Right lobe of liver (tissue), 6 donors: ENCODE measurements at regions not wholly inside any gene's neighbourhood (a gene's known extent, or its start where the extent isn't known, plus 50 kb on each side); places are given as distances from the start of the nearest gene placed in this dataset.

ENCODE experiments used
- ATAC-seq, 4 donors: fragments of 200-7000 bp; cut with Tn5 transposase; one replicate each; pipeline ENCODE4 v1.9.1; 2020; ENCODE audit warnings: mild to moderate bottlenecking in 4 of 4, moderate library complexity in 4 of 4
- DNase-seq, 3 donors: peaks; one replicate each; pipeline ENCODE4 v3.0.0-alpha.2; 2020
- H3K27ac ChIP-seq, 3 donors: fragments of 200-600 bp; one replicate each; pipeline ENCODE4 v1.8.0; 2022
- H3K27me3 ChIP-seq, 2 donors: fragments of 200-600 bp; one replicate each; pipeline ENCODE4 v1.8.0; 2022
- H3K36me3 ChIP-seq, 4 donors: fragments of 200-600 bp; sonication (generic) in 1 of 4; one replicate each; pipeline versions ENCODE4 v1.5.1 to v1.8.0; 2017 to 2022; ENCODE audit warnings: control low read depth in 1 of 4
- H3K4me1 ChIP-seq, 4 donors: fragments of 200-600 bp; sonication (generic) in 1 of 4; one replicate each; pipeline versions ENCODE4 v1.5.1 to v1.8.0; 2017 to 2022; ENCODE audit warnings: control low read depth in 1 of 4
- H3K4me3 ChIP-seq, 3 donors: fragments of 200-600 bp; one replicate each; pipeline ENCODE4 v1.8.0; 2022
- H3K9me3 ChIP-seq, 4 donors: fragments of 200-600 bp; sonication (generic) in 1 of 4; one replicate each; pipeline versions ENCODE4 v1.5.1 to v1.8.0; 2017 to 2022; ENCODE audit warnings: control low read depth in 1 of 4
- POLR2A ChIP-seq: fragments of 450-650 bp; IDR thresholded peaks from one replicate; pipeline ENCODE4 v1.6.1; 2017; ENCODE audit warnings: antibody characterized with exemption, mild to moderate bottlenecking
- WGBS: methylation state at CpG from one replicate; pipeline ENCODE4 v1.1.6; 2018; ENCODE audit warnings: low coverage, low lambda C conversion rate; ENCODE audit not compliant: insufficient coverage; ENCODE audit errors: missing lambda C conversion rate; 5-methylcytosine and 5-hydroxymethylcytosine counted together
- intact Hi-C, 2 donors: fragments of 100-400 bp; cut with DNase I; formaldehyde crosslinking; loops; one replicate each; pipeline versions ENCODE4 v1.11.2 to v1.14.1; 2022
- TF ChIP-seq, protein P1 (sequence below), 4 donors: fragments of 200-600 bp in 3 of 4; fragments of 450-650 bp in 1 of 4; IDR thresholded peaks; one replicate each; pipeline versions ENCODE4 v1.5.1 to v1.8.0; 2016 to 2022; ENCODE audit warnings: antibody characterized with exemption in 4 of 4, mild to moderate bottlenecking in 2 of 4
- donor health status: DM: no; HTN: yes; CAD: no.
- donor health status: DM: no; HTN: no; CAD: no.
- donor health status: DM: no; HTN: no; CAD: no.
- donor health status: DM: no; HTN: yes; CAD: no.
- donor health status: DM: no; HTN: yes; CAD: no.

DNA sequence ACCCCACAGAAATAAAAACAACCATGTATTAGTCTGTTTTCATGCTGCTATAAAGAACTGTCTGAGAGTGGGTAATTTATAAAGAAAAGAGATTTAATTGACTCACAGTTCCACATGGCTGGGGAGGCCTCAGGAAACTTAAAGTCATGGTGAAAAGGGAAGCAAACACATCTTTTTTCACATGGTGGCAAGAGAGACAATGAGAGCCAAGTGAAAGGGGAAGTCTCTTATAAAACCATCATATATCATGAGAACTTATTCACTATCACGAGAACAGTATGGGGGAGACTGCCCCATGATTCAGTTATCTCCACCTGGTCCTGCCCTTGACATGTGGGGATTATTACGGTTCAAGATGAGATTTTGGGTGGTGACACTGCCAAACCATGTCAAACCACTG, 141.5 kb downstream of the ZMAT3 start:
- no peaks in the 10 kb centered on the region for H3K4me1 ChIP-seq
- no peaks in the 10 kb centered on the region for H3K36me3 ChIP-seq
- H3K27ac ChIP-seq, result no peak overlapping the region
- H3K4me3 ChIP-seq, result no peak overlapping the region
- DNase-seq, result no peak
- no peaks in the 10 kb centered on the region for H3K9me3 ChIP-seq
- H3K27me3 ChIP-seq, result no peaks in the 10 kb centered on the region
- intact Hi-C loops, result no loop called here
- no peak for ATAC-seq
- TF ChIP-seq POLR2A, result no peak
- TF ChIP-seq, protein P1, sequence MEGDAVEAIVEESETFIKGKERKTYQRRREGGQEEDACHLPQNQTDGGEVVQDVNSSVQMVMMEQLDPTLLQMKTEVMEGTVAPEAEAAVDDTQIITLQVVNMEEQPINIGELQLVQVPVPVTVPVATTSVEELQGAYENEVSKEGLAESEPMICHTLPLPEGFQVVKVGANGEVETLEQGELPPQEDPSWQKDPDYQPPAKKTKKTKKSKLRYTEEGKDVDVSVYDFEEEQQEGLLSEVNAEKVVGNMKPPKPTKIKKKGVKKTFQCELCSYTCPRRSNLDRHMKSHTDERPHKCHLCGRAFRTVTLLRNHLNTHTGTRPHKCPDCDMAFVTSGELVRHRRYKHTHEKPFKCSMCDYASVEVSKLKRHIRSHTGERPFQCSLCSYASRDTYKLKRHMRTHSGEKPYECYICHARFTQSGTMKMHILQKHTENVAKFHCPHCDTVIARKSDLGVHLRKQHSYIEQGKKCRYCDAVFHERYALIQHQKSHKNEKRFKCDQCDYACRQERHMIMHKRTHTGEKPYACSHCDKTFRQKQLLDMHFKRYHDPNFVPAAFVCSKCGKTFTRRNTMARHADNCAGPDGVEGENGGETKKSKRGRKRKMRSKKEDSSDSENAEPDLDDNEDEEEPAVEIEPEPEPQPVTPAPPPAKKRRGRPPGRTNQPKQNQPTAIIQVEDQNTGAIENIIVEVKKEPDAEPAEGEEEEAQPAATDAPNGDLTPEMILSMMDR (IDR thresholded peaks at IDR 0.05), result no peak
- 0% methylated on average over 1 of the region's 2 CpGs for WGBS

DNA sequence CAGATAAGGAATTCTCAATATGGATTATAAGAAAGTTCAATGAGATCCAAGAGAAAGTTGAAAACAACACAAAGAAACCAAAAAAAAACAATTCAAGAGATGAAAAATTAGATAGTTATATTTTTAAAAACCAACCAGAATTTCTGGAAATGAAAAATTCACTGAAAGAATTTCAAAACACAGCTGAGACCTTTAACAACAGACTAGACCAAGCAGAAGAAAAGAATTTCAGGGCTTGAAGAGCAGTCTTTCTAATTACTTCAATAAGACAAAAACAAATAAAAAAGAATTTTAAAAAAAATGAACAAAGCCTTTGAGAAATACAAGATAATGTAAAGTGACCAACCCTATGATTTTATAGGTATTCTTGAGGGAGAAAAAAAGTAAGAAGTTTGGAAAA, 155.4 kb downstream of the ZMAT3 start:
- Histone ChIP-seq H3K36me3 (no peaks in the 10 kb centered on the region), H3K4me1 (no peaks in the 10 kb centered on the region), H3K27ac (no peak overlapping the region), H3K27me3 (no peaks in the 10 kb centered on the region), H3K9me3 (no peaks in the 10 kb centered on the region), H3K4me3 (no peak overlapping the region)
- ATAC-seq (no peak), DNase-seq (no peak)
- intact Hi-C loops, result no loop called here
- TF ChIP-seq, protein P1 (IDR thresholded peaks at IDR 0.05), result no peak
- TF ChIP-seq POLR2A, result no peak

DNA sequence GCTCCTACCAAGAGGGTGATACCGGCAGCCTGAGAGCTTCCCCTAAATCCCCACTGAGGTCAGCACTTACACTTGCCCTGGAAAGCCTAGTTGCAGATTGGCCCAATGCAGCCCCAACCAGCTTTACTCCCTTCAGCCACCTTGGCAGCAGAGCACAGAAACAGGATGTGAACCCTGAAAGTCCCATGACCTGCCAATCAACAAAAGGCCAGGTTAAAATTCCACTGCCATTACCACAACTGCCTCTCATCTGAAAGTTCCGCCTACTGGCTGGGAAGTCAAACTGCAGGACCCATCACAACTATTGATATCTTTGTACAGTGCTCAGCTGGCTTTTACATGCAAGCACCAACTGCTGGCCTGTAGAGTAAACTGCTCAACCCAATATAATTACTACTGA, 156.2 kb downstream of the ZMAT3 start:
- no peak for DNase-seq
- Histone ChIP-seq H3K27ac (no peak overlapping the region), H3K4me1 (no peaks in the 10 kb centered on the region), H3K36me3 (no peaks in the 10 kb centered on the region), H3K27me3 (no peaks in the 10 kb centered on the region), H3K4me3 (no peak overlapping the region), H3K9me3 (no peaks in the 10 kb centered on the region)
- 83% methylated on average over 1 of the region's 2 CpGs for WGBS
- TF ChIP-seq POLR2A, result no peak
- TF ChIP-seq, protein P1 (IDR thresholded peaks at IDR 0.05), result no peak
- intact Hi-C loops, result no loop called here
- no peak for ATAC-seq

DNA sequence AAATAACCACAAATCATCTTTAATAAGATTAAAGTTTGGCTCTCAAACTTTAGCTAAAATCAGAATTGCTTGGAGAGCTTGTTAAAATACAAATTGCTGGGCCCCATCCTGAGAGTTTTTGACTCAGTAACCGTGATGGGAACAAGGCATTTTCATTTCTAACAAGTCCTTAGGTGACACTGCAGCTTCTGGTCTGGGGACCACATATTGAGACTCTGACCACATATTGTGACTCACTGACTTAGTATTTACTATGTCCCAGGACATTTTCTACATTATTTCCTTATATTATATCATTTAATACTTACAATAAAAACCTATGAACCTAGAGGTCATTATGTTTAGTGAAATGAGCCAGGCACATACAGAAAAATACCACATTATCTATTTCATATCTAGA, 164.5 kb downstream of the ZMAT3 start:
- no peaks in the 10 kb centered on the region for H3K9me3 ChIP-seq
- TF ChIP-seq POLR2A, result no peak
- TF ChIP-seq, protein P1 (IDR thresholded peaks at IDR 0.05), result no peak
- intact Hi-C loops, result no loop called here
- H3K4me3 ChIP-seq, result no peak overlapping the region
- no peaks in the 10 kb centered on the region for H3K36me3 ChIP-seq
- ATAC-seq (no peak), DNase-seq (no peak)
- 43% methylated on average over 1 of the region's 1 CpG for WGBS
- H3K27me3 ChIP-seq, result no peaks in the 10 kb centered on the region
- H3K27ac ChIP-seq, result no peak overlapping the region
- no peaks in the 10 kb centered on the region for H3K4me1 ChIP-seq

DNA sequence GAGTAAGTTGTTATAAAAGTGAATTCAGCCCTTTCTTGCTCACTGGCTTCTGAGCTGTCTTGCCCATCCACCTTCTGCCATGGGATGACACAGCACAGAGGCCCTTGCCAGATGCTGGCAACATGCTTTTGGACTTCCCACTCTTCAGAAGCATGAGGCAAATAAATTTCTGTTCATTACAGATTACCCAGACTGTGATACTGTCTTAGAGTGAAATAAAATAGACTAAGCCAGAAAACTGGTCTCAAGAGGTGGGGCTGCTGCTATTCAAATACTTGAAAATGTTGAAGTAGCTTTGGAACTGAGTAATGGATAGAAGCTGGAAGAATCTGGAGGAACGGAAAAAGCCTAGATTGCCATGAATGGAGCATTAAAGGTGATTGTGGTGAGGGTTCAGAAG, 170.4 kb downstream of the ZMAT3 start:
- WGBS, result 57% methylated on average over 1 of the region's 1 CpG
- TF ChIP-seq, protein P1 (IDR thresholded peaks at IDR 0.05), result no peak
- TF ChIP-seq POLR2A, result no peak
- H3K4me3 ChIP-seq, result no peak overlapping the region
- H3K4me1 ChIP-seq, result no peaks in the 10 kb centered on the region
- DNase-seq (no peak), ATAC-seq (no peak)
- no peaks in the 10 kb centered on the region for H3K27me3 ChIP-seq
- no peaks in the 10 kb centered on the region for H3K9me3 ChIP-seq
- intact Hi-C loops, result no loop called here
- no peaks in the 10 kb centered on the region for H3K36me3 ChIP-seq
- no peak overlapping the region for H3K27ac ChIP-seq
